ENCODE measurements at regions not wholly inside any gene's neighbourhood (a gene's known extent, or its start where the extent isn't known, plus 50 kb on each side); places are given as distances from the start of the nearest gene placed in this dataset.

GRCh38 chr5:162444129-162444762, 376.7 kb downstream of the GABRG2 start:
- no peak for DNase-seq (ENCODE audit: low spot score)
- in situ Hi-C loops (cut with MboI; ENCODE audit: low pct_unique_long_range_greater_than_20kb, low sequenced_read_pairs, unreplicated experiment), result no loop called here
- TF ChIP-seq, protein P1, sequence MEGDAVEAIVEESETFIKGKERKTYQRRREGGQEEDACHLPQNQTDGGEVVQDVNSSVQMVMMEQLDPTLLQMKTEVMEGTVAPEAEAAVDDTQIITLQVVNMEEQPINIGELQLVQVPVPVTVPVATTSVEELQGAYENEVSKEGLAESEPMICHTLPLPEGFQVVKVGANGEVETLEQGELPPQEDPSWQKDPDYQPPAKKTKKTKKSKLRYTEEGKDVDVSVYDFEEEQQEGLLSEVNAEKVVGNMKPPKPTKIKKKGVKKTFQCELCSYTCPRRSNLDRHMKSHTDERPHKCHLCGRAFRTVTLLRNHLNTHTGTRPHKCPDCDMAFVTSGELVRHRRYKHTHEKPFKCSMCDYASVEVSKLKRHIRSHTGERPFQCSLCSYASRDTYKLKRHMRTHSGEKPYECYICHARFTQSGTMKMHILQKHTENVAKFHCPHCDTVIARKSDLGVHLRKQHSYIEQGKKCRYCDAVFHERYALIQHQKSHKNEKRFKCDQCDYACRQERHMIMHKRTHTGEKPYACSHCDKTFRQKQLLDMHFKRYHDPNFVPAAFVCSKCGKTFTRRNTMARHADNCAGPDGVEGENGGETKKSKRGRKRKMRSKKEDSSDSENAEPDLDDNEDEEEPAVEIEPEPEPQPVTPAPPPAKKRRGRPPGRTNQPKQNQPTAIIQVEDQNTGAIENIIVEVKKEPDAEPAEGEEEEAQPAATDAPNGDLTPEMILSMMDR (IDR thresholded peaks at IDR 0.05; ENCODE audit: extremely low read depth, insufficient read depth, missing control alignments), result no peak

- TF ChIP-seq, protein P1 (IDR thresholded peaks at IDR 0.05; ENCODE audit: extremely low read depth, insufficient read depth, missing control alignments), result no peak
- DNase-seq (ENCODE audit: low spot score), result no peak
- in situ Hi-C loops (cut with MboI; ENCODE audit: low pct_unique_long_range_greater_than_20kb, low sequenced_read_pairs, unreplicated experiment), result no loop called here
These were observed 388.5 kb downstream of the GABRG2 start for GRCh38 chr5:162456086-162456485.

DNA sequence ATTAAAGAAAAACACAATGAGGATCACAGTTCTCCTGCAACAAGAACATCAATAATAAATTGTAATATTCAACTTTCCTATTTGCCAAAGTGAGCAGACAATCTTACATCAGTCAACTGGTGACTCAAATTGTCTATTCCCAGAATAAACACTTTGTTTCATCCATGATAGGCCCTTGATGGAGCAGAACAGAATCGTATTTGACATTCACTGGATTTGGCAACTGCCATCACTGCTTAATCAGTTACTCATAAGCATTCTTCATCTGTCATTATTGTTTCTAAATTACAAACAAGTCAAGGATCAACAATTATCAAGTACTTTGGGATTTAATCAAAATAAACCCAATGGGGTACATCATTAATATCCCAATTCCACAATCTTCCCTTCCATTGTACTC, 398.4 kb downstream of the GABRG2 start:
- TF ChIP-seq, protein P1 (IDR thresholded peaks at IDR 0.05; ENCODE audit: extremely low read depth, insufficient read depth, missing control alignments), result no peak
- in situ Hi-C loops (cut with MboI; ENCODE audit: low pct_unique_long_range_greater_than_20kb, low sequenced_read_pairs, unreplicated experiment), result no loop called here
- no peak for DNase-seq (ENCODE audit: low spot score)

DNA sequence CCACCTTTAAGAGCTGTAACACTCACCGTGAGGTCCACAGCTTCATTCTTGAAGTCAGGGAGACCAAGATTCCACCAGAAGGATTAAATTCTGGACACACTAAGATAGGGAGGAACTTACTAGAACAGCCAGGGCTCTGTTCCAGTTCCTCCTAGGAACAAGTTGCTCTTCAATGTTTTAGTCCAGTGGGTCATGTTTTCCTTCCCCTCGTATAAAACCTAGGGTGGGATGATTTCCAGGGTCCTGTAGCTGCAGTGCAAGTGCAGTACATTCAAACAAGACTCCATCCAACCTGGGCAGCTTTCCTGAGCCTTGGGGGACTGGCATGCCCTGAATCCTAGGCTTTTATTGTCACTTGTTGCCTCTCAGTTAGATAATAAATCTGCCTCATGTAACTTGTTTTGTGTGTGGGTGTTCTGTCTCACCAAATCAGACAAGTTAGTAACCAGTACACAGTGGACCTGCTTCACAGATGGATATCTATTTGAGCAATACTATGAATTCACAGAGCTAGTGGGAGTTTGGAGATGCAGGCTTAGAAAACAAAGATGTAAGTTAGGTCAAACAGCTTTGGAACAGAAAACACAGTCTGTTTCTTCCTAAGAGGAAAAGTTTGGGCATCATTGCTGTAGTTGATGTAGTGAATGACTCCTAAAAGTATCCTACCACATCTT, 405.6 kb downstream of the GABRG2 start:
- TF ChIP-seq, protein P1 (IDR thresholded peaks at IDR 0.05; ENCODE audit: extremely low read depth, insufficient read depth, missing control alignments), result no peak
- in situ Hi-C loops (cut with MboI; ENCODE audit: low pct_unique_long_range_greater_than_20kb, low sequenced_read_pairs, unreplicated experiment), result no loop called here

GRCh38 chr5:162474239-162474638, 406.7 kb downstream of the GABRG2 start:
- TF ChIP-seq, protein P1 (IDR thresholded peaks at IDR 0.05; ENCODE audit: extremely low read depth, insufficient read depth, missing control alignments), result no peak
- DNase-seq (ENCODE audit: low spot score), result no peak
- in situ Hi-C loops (cut with MboI; ENCODE audit: low pct_unique_long_range_greater_than_20kb, low sequenced_read_pairs, unreplicated experiment), result no loop called here

More for the DNA sequence above, 405.6 kb downstream of the GABRG2 start:
- DNase-seq (ENCODE audit: low spot score), result no peak

- in situ Hi-C loops (cut with MboI; ENCODE audit: low pct_unique_long_range_greater_than_20kb, low sequenced_read_pairs, unreplicated experiment), result no loop called here
- DNase-seq (ENCODE audit: low spot score), result no peak
- TF ChIP-seq, protein P1 (IDR thresholded peaks at IDR 0.05; ENCODE audit: extremely low read depth, insufficient read depth, missing control alignments), result no peak
These were observed 416.5 kb downstream of the GABRG2 start for GRCh38 chr5:162484095-162484494.
